LNCaP clone FGC (cell line): ENCODE measurements at regions not wholly inside any gene's neighbourhood (a gene's known extent, or its start where the extent isn't known, plus 50 kb on each side); places are given as distances from the start of the nearest gene placed in this dataset.

Experiments
- DNase-seq: peaks from one replicate; pipeline ENCODE4 v3.0.0-alpha.2; 2011; ENCODE audit warnings: low read depth
- H3K4me3 ChIP-seq: 2 replicates; pipeline ENCODE4 v1.5.1; 2011; ENCODE audit warnings: mild to moderate bottlenecking, low read depth, low read length, control low read depth
- TF ChIP-seq, protein P1 (sequence below): IDR thresholded peaks from 2 replicates; pipeline ENCODE4 v1.5.1; 2012; ENCODE audit warnings: mild to moderate bottlenecking; ENCODE audit not compliant: control insufficient read depth, insufficient read depth; ENCODE audit errors: extremely low read depth

- H3K4me3 ChIP-seq = no peak overlapping the region
- no peak for DNase-seq
- TF ChIP-seq, protein P1, sequence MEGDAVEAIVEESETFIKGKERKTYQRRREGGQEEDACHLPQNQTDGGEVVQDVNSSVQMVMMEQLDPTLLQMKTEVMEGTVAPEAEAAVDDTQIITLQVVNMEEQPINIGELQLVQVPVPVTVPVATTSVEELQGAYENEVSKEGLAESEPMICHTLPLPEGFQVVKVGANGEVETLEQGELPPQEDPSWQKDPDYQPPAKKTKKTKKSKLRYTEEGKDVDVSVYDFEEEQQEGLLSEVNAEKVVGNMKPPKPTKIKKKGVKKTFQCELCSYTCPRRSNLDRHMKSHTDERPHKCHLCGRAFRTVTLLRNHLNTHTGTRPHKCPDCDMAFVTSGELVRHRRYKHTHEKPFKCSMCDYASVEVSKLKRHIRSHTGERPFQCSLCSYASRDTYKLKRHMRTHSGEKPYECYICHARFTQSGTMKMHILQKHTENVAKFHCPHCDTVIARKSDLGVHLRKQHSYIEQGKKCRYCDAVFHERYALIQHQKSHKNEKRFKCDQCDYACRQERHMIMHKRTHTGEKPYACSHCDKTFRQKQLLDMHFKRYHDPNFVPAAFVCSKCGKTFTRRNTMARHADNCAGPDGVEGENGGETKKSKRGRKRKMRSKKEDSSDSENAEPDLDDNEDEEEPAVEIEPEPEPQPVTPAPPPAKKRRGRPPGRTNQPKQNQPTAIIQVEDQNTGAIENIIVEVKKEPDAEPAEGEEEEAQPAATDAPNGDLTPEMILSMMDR = no peak
These were observed 86.8 kb upstream of the ACP3 start for GRCh38 chr3:132230156-132231000.

- TF ChIP-seq, protein P1 = no peak
- no peak overlapping the region for H3K4me3 ChIP-seq
- no peak for DNase-seq
These were observed 85.6 kb upstream of the ACP3 start for GRCh38 chr3:132231633-132232032.

DNA sequence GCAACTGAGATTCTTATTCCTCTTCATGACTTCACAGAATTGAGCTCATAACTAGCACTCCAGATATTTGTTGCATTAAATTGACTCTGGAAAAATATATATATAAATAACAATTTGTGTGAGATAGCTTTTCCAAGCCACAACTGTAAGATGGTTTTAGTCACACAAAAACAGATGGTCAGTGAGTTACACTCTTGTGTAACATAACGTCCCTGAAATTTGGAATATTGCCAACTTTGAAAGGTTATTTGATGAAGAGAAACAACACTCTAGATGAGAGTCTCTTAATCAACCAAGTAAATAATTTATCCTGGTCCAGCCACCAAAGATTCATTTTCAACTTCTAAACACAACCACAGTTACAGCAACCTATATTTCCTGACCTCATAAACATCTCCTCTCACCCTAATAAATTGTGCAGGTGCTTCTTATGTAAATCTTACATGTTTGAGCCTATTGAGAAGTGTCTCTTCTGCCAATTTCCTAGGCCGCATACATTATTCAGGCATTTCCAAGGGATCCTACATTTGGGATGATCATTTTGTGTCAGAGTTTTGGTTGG lies 84.9 kb upstream of the ACP3 start:
- DNase-seq = peak; percentile 71
- no peak overlapping the region for H3K4me3 ChIP-seq
- TF ChIP-seq, protein P1 = no peak

GRCh38 chr3:132236701-132237651 lies 80.2 kb upstream of the ACP3 start:
- H3K4me3 ChIP-seq = no peak overlapping the region
- TF ChIP-seq, protein P1 = no peak
- no peak for DNase-seq

DNA sequence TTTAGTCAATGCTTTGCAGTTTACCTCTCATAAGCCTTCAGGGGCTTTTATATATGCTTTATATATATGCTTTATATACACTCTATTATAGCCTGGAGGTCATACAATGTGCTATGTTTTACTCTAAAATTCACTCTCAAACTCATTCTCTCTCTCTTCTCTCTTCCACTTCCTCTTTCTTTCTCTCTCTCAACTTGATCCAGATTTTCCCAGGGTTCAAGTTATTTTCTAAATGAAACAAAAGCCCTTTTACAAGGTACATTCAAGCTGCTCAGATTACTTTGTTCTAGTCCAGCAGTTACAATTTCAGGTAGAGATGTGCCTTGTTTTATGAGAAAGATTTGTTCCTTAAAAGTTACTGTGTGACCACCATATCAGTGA lies 79.6 kb upstream of the ACP3 start:
- H3K4me3 ChIP-seq = no peak overlapping the region
- no peak for DNase-seq
- TF ChIP-seq, protein P1 = no peak

DNA sequence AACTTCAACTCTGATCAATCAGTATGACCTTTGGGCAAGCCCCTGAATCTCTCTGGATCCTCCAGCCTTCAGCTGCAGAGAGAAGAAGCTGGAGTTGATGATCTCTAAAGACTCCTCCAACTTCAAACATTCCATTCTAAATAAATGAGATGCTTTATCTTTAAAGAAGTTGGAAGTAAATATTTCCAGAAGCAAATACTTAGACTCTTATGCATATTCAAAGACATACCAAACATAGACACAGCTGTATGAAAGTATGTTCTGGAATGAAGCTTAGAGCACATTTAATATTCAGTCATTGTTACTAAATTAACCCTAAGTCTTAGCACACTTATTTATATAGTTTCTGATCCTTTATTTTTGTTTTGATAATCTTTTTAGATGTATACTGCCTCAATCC lies 77.6 kb upstream of the ACP3 start:
- no peak for DNase-seq

More for the DNA sequence above, 77.6 kb upstream of the ACP3 start:
- H3K4me3 ChIP-seq = no peak overlapping the region
- TF ChIP-seq, protein P1 = no peak
